ENCODE measurements at regions not wholly inside any gene's neighbourhood (a gene's known extent, or its start where the extent isn't known, plus 50 kb on each side); places are given as distances from the start of the nearest gene placed in this dataset.

DNA sequence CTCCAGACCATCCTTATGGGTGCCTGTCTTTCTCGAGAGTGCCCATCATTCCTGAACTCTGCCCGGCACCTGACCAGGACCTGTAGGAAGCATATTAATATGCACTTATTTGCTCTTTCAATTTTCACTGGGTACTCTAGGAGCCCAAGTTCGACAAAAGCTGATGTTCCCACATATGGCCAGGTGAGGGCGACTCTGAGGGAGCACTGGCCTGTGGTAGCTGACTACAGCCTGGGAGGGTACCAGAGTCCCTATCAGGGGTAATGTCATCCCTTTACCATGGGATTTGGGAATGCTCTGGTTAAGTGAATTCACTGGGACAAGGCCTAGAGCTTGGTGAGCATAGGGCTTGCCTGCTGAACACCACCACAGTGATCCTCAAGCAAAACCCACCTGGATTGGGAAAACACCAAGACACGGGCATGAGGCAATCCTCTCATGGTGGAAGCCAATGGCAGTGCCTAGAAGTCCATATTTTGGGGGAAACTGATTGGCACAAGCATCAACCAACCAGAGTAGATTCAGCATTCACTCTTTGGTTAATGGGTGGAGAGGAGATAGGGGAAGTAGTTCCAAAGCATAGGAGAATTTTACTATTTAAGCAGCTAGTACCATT lies 112.2 kb downstream of the MTX3 start:
- TF ChIP-seq, protein P1, sequence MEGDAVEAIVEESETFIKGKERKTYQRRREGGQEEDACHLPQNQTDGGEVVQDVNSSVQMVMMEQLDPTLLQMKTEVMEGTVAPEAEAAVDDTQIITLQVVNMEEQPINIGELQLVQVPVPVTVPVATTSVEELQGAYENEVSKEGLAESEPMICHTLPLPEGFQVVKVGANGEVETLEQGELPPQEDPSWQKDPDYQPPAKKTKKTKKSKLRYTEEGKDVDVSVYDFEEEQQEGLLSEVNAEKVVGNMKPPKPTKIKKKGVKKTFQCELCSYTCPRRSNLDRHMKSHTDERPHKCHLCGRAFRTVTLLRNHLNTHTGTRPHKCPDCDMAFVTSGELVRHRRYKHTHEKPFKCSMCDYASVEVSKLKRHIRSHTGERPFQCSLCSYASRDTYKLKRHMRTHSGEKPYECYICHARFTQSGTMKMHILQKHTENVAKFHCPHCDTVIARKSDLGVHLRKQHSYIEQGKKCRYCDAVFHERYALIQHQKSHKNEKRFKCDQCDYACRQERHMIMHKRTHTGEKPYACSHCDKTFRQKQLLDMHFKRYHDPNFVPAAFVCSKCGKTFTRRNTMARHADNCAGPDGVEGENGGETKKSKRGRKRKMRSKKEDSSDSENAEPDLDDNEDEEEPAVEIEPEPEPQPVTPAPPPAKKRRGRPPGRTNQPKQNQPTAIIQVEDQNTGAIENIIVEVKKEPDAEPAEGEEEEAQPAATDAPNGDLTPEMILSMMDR (IDR thresholded peaks at IDR 0.05), result no peak
- TF ChIP-seq POLR2A (IDR thresholded peaks at IDR 0.05), result no peak
